ENCODE measurements at regions not wholly inside any gene's neighbourhood (a gene's known extent, or its start where the extent isn't known, plus 50 kb on each side); places are given as distances from the start of the nearest gene placed in this dataset.

GRCh38 chr3:168824107-168824506, 728.4 kb upstream of the GOLIM4 start:
- ATAC-seq (ENCODE audit: low read depth) (no peak), DNase-seq (no peak)
- Mint-ChIP-seq H3K27me3 (no peaks in the 10 kb centered on the region), H3K27ac (no peak overlapping the region), H3K4me3 (no peak overlapping the region), H3K9me3 (no peaks in the 10 kb centered on the region), H3K4me1 (no peaks in the 10 kb centered on the region), H3K36me3 (ENCODE audit: low read depth) (no peaks in the 10 kb centered on the region)
- TF ChIP-seq CTCF (IDR thresholded peaks at IDR 0.05), result no peak
- ChIA-PET POLR2A (no interaction called here), CTCF (no interaction called here)
- intact Hi-C loops (cut with micrococcal nuclease), result no loop called here

GRCh38 chr3:168823466-168823865, 727.7 kb upstream of the GOLIM4 start:
- ChIA-PET CTCF (no interaction called here), POLR2A (no interaction called here)
- H3K27ac Mint-ChIP-seq, result no peak overlapping the region
- DNase-seq (no peak), ATAC-seq (ENCODE audit: low read depth) (no peak)
- no peaks in the 10 kb centered on the region for H3K4me1 Mint-ChIP-seq
- H3K36me3 Mint-ChIP-seq (ENCODE audit: low read depth), result no peaks in the 10 kb centered on the region
- no peak overlapping the region for H3K4me3 Mint-ChIP-seq
- H3K9me3 Mint-ChIP-seq, result no peaks in the 10 kb centered on the region
- intact Hi-C loops (cut with micrococcal nuclease), result no loop called here
- H3K27me3 Mint-ChIP-seq, result no peaks in the 10 kb centered on the region
- TF ChIP-seq CTCF (IDR thresholded peaks at IDR 0.05), result no peak

- no peaks in the 10 kb centered on the region for H3K9me3 Mint-ChIP-seq
- ChIA-PET POLR2A (no interaction called here), CTCF (no interaction called here)
- H3K36me3 Mint-ChIP-seq (ENCODE audit: low read depth), result no peaks in the 10 kb centered on the region
- H3K4me3 Mint-ChIP-seq, result no peak overlapping the region
- no peaks in the 10 kb centered on the region for H3K27me3 Mint-ChIP-seq
- ATAC-seq (ENCODE audit: low read depth), result no peak
- H3K27ac Mint-ChIP-seq, result no peak overlapping the region
- TF ChIP-seq CTCF (IDR thresholded peaks at IDR 0.05), result no peak
- H3K4me1 Mint-ChIP-seq, result no peaks in the 10 kb centered on the region
- intact Hi-C loops (cut with micrococcal nuclease), result no loop called here
- no peak for DNase-seq
Observed at GRCh38 chr3:168820810-168821415, 725.2 kb upstream of the GOLIM4 start.

- Mint-ChIP-seq H3K4me1 (no peaks in the 10 kb centered on the region), H3K27ac (no peak overlapping the region), H3K4me3 (no peak overlapping the region), H3K36me3 (ENCODE audit: low read depth) (no peaks in the 10 kb centered on the region), H3K9me3 (no peaks in the 10 kb centered on the region), H3K27me3 (no peaks in the 10 kb centered on the region)
- no peak for TF ChIP-seq CTCF (IDR thresholded peaks at IDR 0.05)
- DNase-seq (no peak), ATAC-seq (ENCODE audit: low read depth) (no peak)
- intact Hi-C loops (cut with micrococcal nuclease), result no loop called here
- ChIA-PET POLR2A (no interaction called here), CTCF (no interaction called here)
Observed at GRCh38 chr3:168817177-168817576, 721.5 kb upstream of the GOLIM4 start.

- Mint-ChIP-seq H3K27ac (no peak overlapping the region), H3K4me3 (no peak overlapping the region), H3K36me3 (ENCODE audit: low read depth) (no peaks in the 10 kb centered on the region), H3K4me1 (no peaks in the 10 kb centered on the region), H3K27me3 (no peaks in the 10 kb centered on the region), H3K9me3 (no peaks in the 10 kb centered on the region)
- POLR2A ChIA-PET, result no interaction called here
- no peak for DNase-seq
- ATAC-seq (ENCODE audit: low read depth), result no peak
- TF ChIP-seq CTCF (IDR thresholded peaks at IDR 0.05), result no peak
- intact Hi-C loops (cut with micrococcal nuclease), result no loop called here
- CTCF ChIA-PET, result no interaction called here
Observed at GRCh38 chr3:168815946-168816345, 720.2 kb upstream of the GOLIM4 start.
